NCI-H1417 (cell line): ENCODE measurements at regions not wholly inside any gene's neighbourhood (a gene's known extent, or its start where the extent isn't known, plus 50 kb on each side); places are given as distances from the start of the nearest gene placed in this dataset.
"Not testable (repeated sequence)": the region's sequence is repeated elsewhere in the genome, so short reads cannot be mapped to it uniquely, and the experiment has no call there.

Source experiments
- DNase-seq, 3 experiments: peaks; one replicate each; lab custom pipeline; 2025; lab: John Stamatoyannopoulos, UW

DNA sequence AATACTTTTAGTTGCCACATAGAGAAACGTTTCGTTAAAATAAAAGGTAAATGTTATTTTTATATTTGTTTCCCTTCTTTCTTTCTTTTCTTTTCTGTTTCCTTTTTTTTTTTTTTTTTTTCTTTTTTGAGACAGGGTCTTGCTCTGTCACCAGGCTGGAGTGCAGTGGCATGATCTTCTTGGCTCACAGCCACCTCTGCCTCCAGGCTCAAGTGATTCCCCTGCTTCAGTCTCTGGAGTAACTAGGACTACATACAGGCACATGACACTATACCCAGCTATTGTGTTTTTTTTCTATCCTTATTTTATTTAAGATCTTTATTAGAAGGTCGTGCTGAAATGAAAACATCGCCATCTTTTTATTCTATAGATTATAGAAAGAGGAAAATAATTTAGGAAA, 661.8 kb upstream of the MBL2 start:
- peak in 1 of 3 experiments; percentile 10 for DNase-seq

DNA sequence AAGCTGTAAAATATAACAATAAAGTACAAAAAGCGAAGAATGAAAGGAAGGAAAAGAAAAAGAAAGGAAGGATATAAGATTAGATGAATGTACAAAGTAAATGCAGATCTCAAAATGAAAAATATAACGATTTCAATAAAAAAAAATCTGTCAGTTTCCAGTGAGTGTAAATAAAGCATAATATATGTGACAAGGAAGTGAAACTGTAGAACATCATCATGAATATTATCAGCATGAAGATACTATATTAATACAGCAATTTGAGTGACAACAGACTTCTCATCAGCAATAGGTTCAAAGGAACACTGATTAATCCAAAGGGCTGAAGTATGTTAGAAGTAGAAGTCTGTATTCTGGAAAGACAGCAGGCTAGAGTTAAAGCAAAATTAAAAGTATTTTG, 659.5 kb upstream of the MBL2 start:
- DNase-seq: no peak

DNA sequence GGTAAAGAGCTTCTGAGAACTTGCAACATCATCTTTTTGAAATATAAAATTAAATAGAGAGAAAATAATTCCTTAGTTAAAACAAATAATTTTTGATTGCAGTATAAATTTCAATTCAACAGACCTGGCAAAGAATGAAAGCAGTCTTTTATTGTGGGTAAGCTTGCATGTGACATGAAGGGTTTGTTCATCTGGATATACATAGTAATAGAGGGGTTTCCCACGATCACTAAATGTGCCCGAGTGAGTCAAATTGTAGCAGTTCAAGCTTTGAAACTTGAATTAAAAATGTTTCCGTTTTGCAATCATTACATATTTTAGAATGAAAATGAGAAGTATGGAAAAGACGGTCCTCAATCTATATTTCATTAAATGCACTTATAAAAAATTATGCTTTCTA, 658.4 kb upstream of the MBL2 start:
- DNase-seq: no peak

DNA sequence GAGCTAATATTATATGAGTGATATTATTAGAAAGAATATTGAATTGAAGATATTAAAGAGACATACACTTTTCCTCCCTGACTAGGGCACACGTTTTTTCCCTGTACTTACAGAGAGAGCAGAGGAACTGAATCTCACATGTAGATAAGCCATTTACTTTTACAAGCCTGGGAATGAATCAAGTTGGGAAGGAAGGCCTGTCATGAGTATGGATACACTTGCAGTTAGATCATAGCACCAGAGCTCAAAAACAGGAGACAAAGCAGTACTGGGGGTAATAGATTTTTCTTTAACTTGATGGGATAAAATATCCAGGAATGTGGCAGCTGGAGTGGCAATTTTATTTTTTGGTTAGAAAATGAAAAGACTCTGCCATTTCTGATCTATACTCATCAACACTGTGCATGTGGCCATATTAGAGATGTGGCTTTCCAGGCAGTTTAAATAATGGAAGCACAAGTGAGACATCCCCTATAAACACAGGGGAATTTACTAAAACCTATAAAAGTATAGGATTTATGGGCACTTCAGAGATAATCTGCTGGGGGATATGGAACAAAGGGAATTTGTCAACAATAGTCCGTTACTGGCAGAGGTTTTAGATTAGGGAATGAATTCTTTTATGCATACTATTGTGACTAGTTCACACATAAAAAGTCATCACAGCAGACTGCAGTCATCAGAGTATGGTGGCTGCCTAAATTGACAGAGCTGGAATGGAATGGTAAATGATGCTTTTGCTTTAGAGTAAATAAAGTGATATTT, 657.7 kb upstream of the MBL2 start:
- peak in 1 of 3 experiments; percentile 22 for DNase-seq

DNA sequence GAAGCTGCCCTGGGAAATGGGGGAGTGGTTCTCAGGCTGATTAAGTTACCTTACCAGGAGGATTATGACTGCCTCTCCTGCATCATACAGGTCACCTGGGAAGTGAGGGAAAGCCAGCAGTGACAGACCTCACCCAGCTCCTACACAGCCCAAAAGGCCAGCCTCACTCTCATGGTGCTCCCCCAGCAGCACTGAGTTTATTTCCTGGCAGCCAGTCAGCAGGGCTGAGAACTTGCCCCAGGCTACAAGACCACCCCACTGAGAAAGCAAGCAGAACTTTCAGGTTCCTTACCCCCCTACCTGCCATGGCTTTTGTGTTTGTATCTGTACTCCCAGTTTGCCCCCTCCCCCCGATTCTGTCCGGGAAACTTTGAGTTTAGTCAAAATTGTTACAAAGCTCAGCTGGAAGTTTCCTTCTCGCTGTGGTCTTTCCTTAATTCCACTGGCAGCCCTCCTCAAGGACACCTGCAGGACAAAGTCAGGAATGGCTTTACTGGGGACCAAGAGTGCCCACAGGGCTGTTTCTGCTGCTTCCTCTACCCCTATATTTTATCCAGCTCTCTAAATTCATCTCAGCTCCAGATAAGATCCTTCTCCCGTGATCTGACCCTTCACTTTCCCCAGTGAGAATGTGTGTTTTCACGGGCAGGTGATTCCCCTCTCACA, 649.8 kb upstream of the MBL2 start:
- DNase-seq: no peak

DNA sequence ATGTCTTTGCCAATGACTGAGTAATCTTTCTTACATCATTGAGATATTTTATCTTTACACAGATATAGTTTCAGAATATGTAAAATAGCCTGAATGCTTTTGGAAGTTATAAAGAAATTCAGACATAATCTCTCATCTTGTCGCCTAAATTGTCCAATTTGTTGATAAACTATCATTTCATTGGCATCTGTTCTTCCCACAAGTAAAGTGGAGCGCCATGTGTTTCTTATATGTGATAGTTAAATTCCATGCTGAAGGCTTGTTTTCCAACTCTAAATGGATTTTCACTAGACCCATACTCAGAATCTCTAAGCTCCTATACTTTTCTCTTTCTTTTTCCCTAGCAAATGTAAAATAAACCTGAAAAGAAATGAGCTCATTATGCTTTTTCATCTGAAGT, 640.1 kb upstream of the MBL2 start:
- no peak for DNase-seq

DNA sequence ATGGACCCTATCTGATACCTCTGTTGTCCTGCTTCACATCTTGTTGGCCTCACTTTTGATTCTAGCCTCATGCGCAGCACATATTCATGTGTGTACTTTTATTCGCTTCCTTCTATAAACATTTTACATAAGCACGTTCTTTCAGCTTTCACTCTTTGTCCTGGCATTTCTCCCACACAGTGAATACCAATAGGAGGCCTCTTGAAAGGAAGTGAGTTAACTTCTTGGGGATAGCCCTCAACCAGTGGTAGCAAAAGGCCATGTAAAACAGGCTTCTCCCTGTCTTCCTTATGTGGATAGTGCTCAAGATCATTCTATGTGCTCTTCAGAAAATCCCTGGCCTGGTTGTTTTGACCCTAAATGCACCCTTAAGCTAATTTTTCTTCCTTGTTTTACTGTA, 633.9 kb upstream of the MBL2 start:
- no peak for DNase-seq

DNA sequence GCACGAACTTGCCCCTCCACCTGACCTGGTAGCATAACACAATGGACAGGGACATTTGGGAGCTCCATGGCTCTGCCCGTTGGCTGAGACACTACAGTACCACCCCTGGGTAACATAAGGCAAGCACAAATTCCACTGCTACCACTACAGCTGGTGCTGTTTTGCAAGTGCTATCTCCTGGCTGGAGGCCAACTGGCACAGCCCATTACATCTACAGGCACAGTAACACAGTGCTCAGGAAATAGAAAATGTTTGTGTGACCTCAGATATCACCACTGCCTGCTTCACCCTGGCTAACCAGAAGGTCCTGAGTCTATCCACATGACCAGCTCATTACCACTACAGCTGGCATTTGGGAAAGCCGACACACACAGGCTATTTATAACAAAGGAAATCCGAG, 631.1 kb upstream of the MBL2 start:
- peak in 1 of 3 experiments; percentile 14 for DNase-seq

DNA sequence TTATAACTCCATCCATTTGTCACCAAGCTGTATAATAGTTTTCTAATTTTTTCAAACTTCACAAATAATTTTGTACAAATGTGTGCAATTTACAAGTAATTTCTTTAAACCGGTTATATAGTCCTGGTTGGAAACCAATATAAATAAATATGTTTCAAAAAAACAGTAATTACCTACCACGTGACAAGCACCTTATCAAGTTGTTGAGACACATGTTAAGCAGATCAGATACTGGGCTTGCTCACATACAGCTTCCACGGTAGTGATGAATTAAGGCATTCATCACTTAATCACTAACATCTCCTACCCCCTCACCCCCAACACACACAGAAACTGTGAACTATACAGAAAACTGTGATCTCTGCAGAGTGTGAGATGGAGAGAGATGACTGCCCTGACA, 630.0 kb upstream of the MBL2 start:
- DNase-seq: no peak

DNA sequence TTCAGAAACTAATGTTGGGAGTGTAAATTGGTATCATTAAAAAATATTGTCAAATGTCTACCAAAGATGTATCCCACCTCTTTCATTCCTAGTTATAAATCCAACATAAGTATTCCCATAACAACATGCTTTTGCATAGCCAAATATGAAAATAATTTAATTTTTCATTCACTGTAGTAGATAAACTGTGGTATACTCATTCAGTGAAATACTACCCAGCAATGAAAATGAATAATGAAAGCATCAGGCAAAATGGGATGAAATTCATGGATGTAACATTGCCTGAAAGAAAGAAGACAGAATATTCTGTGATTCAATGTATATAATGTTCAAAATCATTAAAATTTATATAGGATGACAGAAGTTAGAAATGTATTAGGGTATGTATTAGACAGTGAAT, 629.0 kb upstream of the MBL2 start:
- no peak for DNase-seq

DNA sequence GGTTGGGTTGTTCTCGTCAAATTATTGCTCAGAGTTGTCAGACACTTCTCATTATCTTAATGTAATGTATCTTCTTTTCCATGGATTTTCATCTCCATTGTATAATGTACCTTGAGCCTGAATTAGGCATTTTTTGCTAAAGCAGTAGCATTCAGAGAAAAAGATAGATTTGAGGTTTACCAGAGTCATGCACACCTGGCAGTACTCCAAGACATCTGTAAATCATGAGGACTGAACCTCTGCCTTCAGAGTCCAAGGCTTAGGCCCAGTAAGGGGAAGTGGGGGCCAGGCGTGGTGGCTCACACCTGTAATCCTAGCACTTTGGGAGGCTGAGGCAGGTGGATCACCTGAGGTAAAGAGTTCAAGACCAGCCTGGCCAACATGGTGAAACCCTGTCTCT, 624.3 kb upstream of the MBL2 start:
- no peak for DNase-seq

DNA sequence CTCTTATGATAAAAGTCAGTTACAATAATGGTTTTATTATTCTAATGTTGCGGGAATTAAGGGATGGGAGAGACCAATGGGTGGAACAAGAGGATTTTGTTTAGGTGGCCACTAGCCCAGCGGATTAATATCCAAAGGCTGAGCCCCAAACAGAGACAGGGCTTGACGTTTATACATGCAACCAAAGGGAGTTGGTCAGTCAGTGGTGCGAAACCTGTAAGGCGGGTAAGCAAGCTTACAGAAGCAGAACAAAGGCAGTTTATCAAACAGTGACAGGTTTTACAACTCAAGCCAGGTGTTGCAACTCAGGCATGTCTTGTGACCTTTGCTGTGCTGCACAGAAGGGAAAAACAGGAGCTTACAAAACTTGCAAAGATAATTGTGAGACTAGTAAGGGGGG, 622.9 kb upstream of the MBL2 start:
- DNase-seq: no peak

DNA sequence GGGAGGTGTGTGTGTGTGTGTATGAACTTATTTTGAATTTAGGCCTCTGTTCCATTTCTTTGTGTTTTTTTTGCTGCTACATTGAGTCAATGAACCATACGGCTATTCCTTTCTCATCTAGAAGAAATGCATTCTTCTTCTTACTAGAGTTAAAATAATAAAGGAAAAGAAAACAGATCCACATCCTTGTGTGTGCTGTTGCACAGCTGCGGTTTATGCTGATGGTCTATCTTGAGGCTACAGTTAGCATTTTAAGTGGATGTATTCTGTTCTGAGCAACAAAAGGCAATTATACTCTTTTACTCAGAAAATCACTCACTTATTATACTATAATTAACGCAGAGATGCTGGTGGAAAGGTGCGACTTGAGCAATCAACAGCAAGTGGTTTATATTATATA, 615.0 kb upstream of the MBL2 start:
- DNase-seq: peak in 1 of 3 experiments; percentile 56

DNA sequence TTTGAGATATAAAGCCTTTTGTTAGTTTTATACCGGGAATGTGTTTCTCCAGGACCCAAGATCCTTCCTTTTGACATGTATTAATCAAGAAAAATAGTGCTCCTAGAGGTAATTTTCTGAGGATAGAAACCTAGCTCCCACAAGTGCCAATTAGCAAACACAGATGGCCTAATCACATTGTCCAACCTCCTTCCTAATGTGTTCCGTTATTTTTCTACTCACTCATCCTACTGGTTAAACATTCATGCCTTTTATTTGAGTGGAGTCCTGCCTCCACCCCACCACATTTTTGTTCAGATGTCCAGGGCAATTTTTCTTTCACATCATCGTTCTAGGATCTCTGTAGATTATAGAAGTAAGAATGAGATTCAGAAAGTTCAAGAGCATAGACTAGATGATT, 610.0 kb upstream of the MBL2 start:
- peak in 1 of 3 experiments; percentile 20 for DNase-seq

DNA sequence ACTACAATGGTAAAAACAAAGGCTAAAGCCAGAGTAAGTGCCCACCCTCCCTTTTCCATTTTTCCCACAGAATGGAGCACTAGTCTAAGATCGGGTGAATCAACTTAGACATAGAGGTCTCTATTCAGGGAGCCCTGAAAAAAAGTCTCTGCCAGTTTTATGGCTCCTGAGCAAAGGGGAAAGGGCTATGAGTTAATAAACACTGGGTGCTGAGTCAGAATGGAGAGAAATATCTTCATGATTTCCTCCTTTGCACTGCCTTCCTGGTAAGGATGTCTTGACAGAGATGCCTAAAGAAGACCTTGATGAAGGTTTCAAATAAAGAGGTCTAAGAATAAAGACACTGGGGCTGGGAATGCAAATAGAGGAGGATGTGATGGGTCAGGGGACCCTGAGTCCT, 607.4 kb upstream of the MBL2 start:
- no peak for DNase-seq

DNA sequence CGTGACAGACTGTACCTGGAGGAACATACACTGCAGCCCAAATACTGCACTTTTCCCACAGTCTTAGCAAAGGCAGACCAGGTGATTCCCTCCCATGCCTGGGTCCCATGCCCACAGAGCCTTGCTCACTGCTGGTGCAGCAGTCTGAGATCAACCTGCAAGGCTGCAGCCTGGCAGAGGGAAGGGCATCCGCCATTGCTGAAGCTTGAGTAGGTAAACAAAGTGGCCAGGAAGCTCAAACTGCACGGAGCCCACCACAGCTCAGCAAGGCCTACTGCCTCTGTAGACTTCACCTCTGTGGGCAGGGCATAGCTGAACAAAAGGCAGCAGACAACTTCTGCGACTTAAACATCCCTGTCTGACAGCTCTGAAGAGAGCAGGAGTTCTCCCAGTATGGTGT, 597.8 kb upstream of the MBL2 start:
- DNase-seq: no peak

DNA sequence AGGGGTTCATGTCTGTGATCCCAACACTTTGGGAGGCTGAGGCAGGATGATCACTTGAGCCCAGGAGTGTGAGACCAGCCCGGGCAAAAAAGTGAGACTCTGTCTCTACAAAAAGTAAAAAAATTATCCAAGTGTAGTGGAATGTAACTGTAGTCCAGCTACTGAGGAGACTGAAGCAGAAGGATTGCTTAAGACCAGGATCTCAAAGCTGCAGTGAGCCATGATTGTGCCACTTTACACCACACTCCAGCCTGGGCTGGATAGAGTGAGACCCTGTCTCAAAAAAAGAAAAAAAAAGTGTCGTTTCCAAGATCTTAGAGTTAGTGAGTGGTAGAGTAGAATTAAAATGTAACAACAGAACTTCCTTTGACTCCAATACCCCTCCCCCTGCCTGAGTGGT, 589.4 kb upstream of the MBL2 start:
- no peak for DNase-seq

DNA sequence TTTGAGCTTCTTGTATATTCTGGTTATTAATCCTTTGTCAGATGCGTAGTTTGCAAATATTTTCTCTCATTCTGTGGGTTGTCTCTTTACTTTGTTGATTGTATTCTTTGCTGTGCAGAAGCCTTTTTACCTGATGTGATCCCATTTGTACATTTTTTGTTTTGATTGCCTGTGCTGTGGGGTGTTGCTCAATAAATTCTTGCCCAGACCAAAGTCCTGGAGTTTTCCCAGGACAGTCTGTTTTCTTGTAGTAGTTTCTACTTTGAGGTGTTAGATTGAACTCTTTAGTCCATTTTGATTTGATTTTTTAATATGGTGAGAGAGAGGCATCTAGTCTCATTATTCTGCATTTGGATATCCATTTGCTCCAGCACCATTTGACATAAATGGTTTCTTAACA, 588.7 kb upstream of the MBL2 start:
- no peak for DNase-seq

DNA sequence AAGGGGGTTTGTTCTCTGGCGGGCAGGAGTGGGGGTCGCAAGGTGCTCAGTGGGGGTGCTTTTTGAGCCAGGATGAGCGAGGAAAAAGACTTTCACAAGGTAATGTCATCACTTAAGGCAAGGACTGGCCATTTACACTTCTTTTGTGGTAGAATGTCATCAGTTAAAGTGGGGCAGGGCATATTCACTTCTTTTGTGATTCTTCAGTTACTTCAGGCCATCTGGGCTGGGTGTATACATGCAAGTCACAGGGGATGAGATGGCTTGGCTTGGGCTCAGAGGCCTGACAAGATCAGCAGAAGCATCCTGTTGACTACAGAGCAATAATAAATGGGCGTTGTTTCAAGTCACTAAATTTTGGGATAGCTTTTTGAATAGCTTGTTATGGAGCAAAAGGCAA, 586.4 kb upstream of the MBL2 start:
- not testable (repeated sequence) for DNase-seq

DNA sequence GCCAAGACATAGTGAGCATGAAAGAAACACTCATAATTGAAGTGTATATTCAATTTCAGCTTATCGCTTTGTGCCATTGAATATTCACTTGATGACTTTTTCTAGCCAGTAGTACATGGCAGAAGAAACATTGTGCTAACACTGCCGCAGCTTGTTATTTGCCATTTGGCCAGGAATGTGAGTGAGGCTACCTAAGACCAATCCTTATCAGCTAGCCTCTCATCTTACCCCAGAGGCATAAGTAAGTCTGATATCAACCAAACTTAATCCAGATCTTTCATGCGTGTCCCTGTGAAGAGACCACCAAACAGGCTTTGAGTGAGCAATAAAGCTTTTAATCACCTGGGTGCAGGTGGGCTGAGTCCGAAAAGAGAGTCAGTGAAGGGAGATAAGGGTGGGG, 586.0 kb upstream of the MBL2 start:
- DNase-seq: no peak

DNA sequence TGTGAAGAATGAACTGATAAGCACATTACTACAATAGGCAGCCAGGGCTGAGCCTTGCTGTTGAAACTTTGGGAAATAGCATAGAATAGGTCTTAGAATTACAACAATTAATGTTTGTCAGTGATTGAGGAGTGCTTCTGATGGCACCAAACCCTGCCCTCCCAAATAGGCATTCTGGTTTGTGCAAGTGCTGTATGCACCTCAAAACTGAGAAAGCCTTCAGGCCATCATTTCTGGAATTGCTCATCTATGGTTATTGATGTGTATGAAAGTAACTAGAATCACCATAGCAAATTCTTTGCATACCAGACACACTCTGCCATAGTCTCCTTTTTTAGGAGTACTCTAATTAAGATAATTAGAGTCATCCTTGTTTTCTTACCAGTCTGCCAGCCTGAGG, 585.0 kb upstream of the MBL2 start:
- DNase-seq: no peak

DNA sequence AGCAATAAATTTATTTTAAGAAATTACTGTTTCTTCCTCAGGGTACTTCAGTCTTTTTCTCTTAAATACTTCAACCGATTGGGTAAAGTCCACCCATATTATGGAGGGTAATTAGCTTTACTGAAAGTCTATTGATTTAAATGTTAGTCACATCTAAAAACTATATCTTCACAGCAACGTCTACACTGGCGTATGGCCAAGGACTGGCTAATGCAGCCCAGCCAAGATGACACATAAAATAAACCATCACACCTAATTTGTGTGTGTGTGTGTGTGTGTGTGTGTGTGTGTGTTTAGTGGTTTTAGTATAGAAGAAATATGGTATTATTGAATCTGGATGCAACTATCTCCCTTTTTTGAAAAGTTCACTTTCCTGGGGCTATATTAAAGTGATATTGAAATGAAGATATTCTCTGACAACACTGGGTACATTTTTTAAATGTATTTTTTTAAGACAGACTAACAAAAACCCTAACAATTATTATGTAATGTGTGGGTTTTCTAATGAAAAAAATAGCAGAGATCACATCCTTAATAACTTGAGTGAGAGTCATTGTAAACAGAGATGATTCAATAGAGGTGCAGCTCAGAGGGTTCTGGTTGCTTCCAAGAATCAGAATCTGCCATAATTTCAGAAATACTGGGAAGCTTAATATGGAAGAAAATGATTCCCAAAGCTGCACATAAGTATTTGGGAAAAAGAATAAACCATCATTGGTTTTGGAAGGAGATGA, 584.2 kb upstream of the MBL2 start:
- peak in 1 of 3 experiments; percentile 2 for DNase-seq

DNA sequence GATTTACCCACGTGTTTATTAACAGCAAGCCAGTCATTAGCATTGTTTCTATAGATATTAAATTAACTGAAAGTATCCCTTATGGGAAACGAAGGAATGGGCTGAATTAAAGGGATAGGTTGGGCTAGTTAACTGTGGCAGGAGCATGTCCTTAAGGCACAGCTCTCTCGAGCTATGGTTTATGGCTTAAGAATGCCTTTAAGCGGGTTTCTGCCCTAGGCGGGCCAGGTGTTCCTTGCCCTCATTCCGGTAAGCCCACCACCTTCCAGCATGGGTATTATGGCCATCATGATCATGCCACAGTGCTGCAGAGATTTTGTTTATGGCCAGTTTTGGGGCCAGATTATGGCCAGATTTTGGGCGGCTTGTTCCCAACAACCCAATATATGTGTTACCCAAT, 569.9 kb upstream of the MBL2 start:
- not testable (repeated sequence) for DNase-seq
